GM13976 (cell line): ENCODE measurements at regions not wholly inside any gene's neighbourhood (a gene's known extent, or its start where the extent isn't known, plus 50 kb on each side); places are given as distances from the start of the nearest gene placed in this dataset.
A peak's percentile ranks its signal among the peaks of the same experiment; 100 is the strongest.

Experiments used
- DNase-seq: peaks from one replicate; pipeline ENCODE4 v3.0.0; 2012; ENCODE audit warnings: low spot score
- CTCF ChIP-seq: IDR thresholded peaks from 2 replicates; pipeline ENCODE4 v1.5.1; 2012; ENCODE audit warnings: borderline replicate concordance, mild to moderate bottlenecking; ENCODE audit not compliant: insufficient read depth; ENCODE audit errors: extremely low read depth, missing control alignments, control extremely low read depth
- in situ Hi-C: fragments of 300-500 bp; cut with MboI; formaldehyde crosslinking; loops from one replicate; pipeline ENCODE4 v1.12.0; 2022; ENCODE audit warnings: low sequenced_read_pairs, mixed read lengths, inconsistent platforms; ENCODE audit not compliant: unreplicated experiment

- in situ Hi-C loops, result no loop called here
- DNase-seq, result peak; percentile 20
- no peak for TF ChIP-seq CTCF
Observed at GRCh38 chr9:82410306-82410705, 421.7 kb downstream of the SPATA31D1 start.

GRCh38 chr9:82410866-82411265 lies 422.3 kb downstream of the SPATA31D1 start:
- in situ Hi-C loops, result no loop called here
- TF ChIP-seq CTCF, result no peak
- DNase-seq, result no peak

- DNase-seq, result no peak
- no peak for TF ChIP-seq CTCF
- in situ Hi-C loops, result no loop called here
Observed at GRCh38 chr9:82412586-82413305, 424.2 kb downstream of the SPATA31D1 start.

- DNase-seq, result no peak
- TF ChIP-seq CTCF, result no peak
- in situ Hi-C loops, result no loop called here
Observed at GRCh38 chr9:82417501-82417900, 428.9 kb downstream of the SPATA31D1 start.

GRCh38 chr9:82418334-82418733 lies 429.8 kb downstream of the SPATA31D1 start:
- no peak for TF ChIP-seq CTCF
- DNase-seq, result no peak
- in situ Hi-C loops, result no loop called here

- in situ Hi-C loops, result no loop called here
- DNase-seq, result no peak
- TF ChIP-seq CTCF, result no peak
Observed at GRCh38 chr9:82419696-82420486, 431.3 kb downstream of the SPATA31D1 start.
